ENCODE measurements at regions not wholly inside any gene's neighbourhood (a gene's known extent, or its start where the extent isn't known, plus 50 kb on each side); places are given as distances from the start of the nearest gene placed in this dataset.

DNA sequence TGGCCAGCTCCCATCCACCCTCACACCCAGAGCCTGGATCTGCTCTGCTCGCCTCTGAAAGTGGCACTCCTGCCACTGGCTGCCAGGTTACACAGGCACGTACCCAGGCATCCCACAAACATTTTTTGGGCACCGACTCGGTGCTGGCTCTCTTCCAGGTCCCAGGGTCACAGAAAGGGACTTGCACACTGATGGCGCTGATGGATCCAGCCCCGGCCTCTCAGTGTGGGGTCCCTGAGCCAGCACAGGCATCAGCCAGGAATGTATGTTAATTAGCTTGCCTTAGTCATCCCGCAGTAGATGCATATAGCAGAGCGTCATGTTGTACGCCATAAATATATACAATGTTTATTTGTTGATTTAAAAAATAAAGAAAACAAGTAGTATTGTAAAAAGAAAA, 537.2 kb downstream of the NPHP4 start:
- Histone ChIP-seq H3K4me1 (ENCODE audit: control insufficient read depth, insufficient read depth, low read length) (peaks cover 4% of the 10 kb centered on the region), H3K27me3 (ENCODE audit: control insufficient read depth, insufficient read depth, low read length, poor library complexity, severe bottlenecking) (peaks cover 16% of the 10 kb centered on the region), H3K9me3 (ENCODE audit: control insufficient read depth, low read length) (no peaks in the 10 kb centered on the region), H3K27ac (ENCODE audit: insufficient read depth, low read depth, low read length, poor library complexity, severe bottlenecking) (no peak overlapping the region), H3K4me3 (ENCODE audit: insufficient read depth, low read depth, low read length) (no peak overlapping the region), H3K36me3 (ENCODE audit: control insufficient read depth, insufficient read depth, low read length) (no peaks in the 10 kb centered on the region)
- 61 to 64% methylated on average over 6 to 8 of the region's 9 CpGs for WGBS, 2 experiments

DNA sequence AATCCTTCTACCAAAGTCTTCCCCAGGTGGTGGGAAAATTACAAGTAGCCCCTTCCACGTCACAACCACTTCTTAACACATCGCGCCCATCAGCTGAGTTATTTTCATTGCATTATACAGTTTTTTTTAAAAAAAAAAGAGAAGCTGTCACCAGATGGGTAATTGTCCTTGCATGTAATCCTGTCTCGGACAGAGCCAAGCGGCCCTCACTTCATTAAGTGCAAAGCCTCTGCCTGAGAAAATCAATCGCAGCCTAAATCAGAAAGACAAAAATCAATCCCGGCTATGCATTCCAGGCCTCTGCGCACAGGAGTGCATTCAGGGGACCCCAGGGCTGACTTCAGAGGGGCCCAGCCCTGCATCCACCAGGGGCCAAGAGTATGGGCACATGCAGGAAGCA, 538.9 kb downstream of the NPHP4 start:
- Histone ChIP-seq H3K4me1 (ENCODE audit: control insufficient read depth, insufficient read depth, low read length) (peaks cover 4% of the 10 kb centered on the region), H3K9me3 (ENCODE audit: control insufficient read depth, low read length) (no peaks in the 10 kb centered on the region), H3K4me3 (ENCODE audit: insufficient read depth, low read depth, low read length) (no peak overlapping the region), H3K27me3 (ENCODE audit: control insufficient read depth, insufficient read depth, low read length, poor library complexity, severe bottlenecking) (peaks cover 16% of the 10 kb centered on the region), H3K27ac (ENCODE audit: insufficient read depth, low read depth, low read length, poor library complexity, severe bottlenecking) (no peak overlapping the region), H3K36me3 (ENCODE audit: control insufficient read depth, insufficient read depth, low read length) (no peaks in the 10 kb centered on the region)
- WGBS, 2 experiments = 86 to 91% methylated on average over 6 to 8 of the region's 8 CpGs

DNA sequence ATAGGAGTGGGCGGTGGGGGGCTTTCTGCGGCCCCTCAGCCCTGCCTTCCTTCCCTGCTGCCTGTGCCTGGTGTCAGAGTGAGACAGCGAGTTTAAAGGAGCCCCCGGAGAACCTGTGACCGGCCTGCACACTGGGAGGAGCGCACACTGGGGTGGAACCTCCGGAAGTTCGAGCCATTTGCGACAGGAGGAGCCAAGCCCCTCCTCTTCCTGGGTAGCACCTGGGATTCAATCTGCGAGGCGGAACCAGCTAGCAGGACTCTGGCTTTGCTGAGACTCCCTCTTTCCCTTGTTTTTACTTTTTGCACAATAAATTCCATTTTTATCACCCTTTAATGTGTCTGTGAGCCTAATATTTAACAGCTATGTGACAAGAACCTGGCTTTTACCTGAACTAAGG, 540.6 kb downstream of the NPHP4 start:
- Histone ChIP-seq H3K27me3 (ENCODE audit: control insufficient read depth, insufficient read depth, low read length, poor library complexity, severe bottlenecking) (peaks cover 16% of the 10 kb centered on the region), H3K4me3 (ENCODE audit: insufficient read depth, low read depth, low read length) (no peak overlapping the region)
- WGBS, 2 experiments = 90% methylated on average over 11 of the region's 11 CpGs

DNA sequence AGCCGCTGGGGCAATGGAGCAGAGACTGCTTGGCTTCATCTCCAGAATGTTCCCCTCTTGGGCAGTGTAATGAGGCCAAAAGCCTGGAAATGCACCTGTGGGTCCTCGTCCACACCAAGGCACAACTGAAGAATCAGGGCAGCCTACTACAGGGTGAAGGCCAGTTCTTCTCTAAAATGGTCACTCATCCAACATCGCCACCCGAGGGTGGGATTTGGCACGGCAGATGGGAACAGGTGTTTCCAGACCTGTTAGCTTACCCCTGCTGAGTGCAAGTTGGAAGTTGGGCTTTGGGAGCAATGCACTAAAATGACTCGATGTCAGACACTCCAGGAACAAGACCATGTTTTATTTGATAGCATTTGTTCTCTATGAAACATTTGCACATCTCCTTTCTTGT, 543.7 kb downstream of the NPHP4 start:
- no peak overlapping the region for H3K27ac ChIP-seq (ENCODE audit: insufficient read depth, low read depth, low read length, poor library complexity, severe bottlenecking)
- peaks cover 4% of the 10 kb centered on the region for H3K4me1 ChIP-seq (ENCODE audit: control insufficient read depth, insufficient read depth, low read length)
- H3K9me3 ChIP-seq (ENCODE audit: control insufficient read depth, low read length) = no peaks in the 10 kb centered on the region
- H3K27me3 ChIP-seq (ENCODE audit: control insufficient read depth, insufficient read depth, low read length, poor library complexity, severe bottlenecking) = no peaks in the 10 kb centered on the region
- H3K4me3 ChIP-seq (ENCODE audit: insufficient read depth, low read depth, low read length) = no peak overlapping the region
- 88 to 89% methylated on average over 6 of the region's 6 CpGs for WGBS, 2 experiments
- no peaks in the 10 kb centered on the region for H3K36me3 ChIP-seq (ENCODE audit: control insufficient read depth, insufficient read depth, low read length)

More for the DNA sequence above, 540.6 kb downstream of the NPHP4 start:
- H3K27ac ChIP-seq (ENCODE audit: insufficient read depth, low read depth, low read length, poor library complexity, severe bottlenecking) = no peak overlapping the region
- peaks cover 4% of the 10 kb centered on the region for H3K4me1 ChIP-seq (ENCODE audit: control insufficient read depth, insufficient read depth, low read length)
- H3K36me3 ChIP-seq (ENCODE audit: control insufficient read depth, insufficient read depth, low read length) = no peaks in the 10 kb centered on the region
- H3K9me3 ChIP-seq (ENCODE audit: control insufficient read depth, low read length) = no peaks in the 10 kb centered on the region

DNA sequence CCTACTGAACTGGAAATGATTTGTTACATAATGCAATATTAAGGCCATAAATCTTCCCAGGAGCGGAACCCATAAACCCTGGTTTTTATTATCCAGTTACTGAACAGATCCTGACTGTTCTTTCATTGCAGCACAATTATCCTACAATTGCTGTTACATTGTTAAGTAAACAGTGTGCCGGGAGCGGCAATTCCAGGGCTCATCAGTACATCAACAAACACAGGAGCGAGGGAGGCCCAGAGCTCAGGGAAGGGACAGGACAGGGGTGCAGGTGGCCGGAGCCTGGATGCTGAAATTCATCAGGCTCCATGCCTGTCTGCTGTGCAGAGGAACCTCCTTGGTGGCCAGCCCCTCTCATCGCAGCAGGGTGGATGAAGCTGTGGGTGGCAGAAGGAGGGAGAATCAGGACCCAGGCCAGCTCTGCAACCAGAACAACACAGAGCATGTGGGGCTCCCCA, 544.7 kb downstream of the NPHP4 start:
- Histone ChIP-seq H3K4me1 (ENCODE audit: control insufficient read depth, insufficient read depth, low read length) (peaks cover 4% of the 10 kb centered on the region), H3K36me3 (ENCODE audit: control insufficient read depth, insufficient read depth, low read length) (no peaks in the 10 kb centered on the region), H3K27ac (ENCODE audit: insufficient read depth, low read depth, low read length, poor library complexity, severe bottlenecking) (no peak overlapping the region), H3K4me3 (ENCODE audit: insufficient read depth, low read depth, low read length) (no peak overlapping the region), H3K27me3 (ENCODE audit: control insufficient read depth, insufficient read depth, low read length, poor library complexity, severe bottlenecking) (no peaks in the 10 kb centered on the region), H3K9me3 (ENCODE audit: control insufficient read depth, low read length) (no peaks in the 10 kb centered on the region)
- WGBS, 2 experiments = 92 to 95% methylated on average over 6 of the region's 6 CpGs

DNA sequence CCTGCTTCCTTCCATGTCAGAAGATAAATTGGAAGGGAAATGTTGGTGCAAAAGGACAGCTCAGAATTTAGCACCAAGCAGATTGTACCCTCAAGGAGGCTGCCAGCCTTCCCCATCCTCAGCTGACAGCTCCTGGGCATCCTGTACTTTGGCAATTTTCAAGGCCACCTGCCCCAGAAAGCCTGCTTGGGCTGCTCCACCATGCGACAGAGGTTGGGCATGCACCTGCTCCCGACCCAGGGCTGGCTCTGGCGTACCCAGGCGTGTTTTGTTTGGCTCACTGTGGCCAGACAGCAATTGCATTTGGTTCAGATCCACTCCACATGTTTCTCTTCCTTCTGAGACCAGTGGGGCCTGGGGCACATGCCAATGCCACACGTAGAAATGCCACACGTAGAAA, 547.8 kb downstream of the NPHP4 start:
- H3K9me3 ChIP-seq (ENCODE audit: control insufficient read depth, low read length) = peaks cover 2% of the 10 kb centered on the region
- H3K27me3 ChIP-seq (ENCODE audit: control insufficient read depth, insufficient read depth, low read length, poor library complexity, severe bottlenecking) = no peaks in the 10 kb centered on the region
- H3K4me3 ChIP-seq (ENCODE audit: insufficient read depth, low read depth, low read length) = no peak overlapping the region
- no peaks in the 10 kb centered on the region for H3K36me3 ChIP-seq (ENCODE audit: control insufficient read depth, insufficient read depth, low read length)
- no peak overlapping the region for H3K27ac ChIP-seq (ENCODE audit: insufficient read depth, low read depth, low read length, poor library complexity, severe bottlenecking)
- no peaks in the 10 kb centered on the region for H3K4me1 ChIP-seq (ENCODE audit: control insufficient read depth, insufficient read depth, low read length)
- WGBS, 2 experiments = 84 to 87% methylated on average over 6 of the region's 6 CpGs

DNA sequence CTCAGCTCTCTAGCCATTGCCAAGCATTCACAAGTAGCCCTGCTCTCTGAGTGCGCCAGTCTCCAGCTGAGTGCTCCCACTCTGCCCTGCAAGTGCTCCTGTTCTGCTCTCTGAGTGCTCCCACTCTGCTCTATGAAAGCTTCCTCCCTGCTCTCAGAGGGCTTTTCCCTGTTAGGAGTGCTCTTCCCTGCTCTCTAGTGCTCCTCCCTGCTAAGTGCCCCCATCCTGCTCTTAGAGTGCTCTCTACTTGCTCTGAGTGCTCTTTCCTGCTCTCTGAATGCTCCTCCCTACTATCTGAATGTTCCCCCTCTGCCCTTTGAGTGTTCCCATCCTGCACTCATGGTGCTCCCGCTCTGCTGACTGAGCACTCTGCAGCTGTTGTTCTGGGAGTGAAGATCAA, 555.4 kb downstream of the NPHP4 start:
- H3K4me3 ChIP-seq (ENCODE audit: insufficient read depth, low read depth, low read length) = no peak overlapping the region
- H3K4me1 ChIP-seq (ENCODE audit: control insufficient read depth, insufficient read depth, low read length) = peaks cover 4% of the 10 kb centered on the region

DNA sequence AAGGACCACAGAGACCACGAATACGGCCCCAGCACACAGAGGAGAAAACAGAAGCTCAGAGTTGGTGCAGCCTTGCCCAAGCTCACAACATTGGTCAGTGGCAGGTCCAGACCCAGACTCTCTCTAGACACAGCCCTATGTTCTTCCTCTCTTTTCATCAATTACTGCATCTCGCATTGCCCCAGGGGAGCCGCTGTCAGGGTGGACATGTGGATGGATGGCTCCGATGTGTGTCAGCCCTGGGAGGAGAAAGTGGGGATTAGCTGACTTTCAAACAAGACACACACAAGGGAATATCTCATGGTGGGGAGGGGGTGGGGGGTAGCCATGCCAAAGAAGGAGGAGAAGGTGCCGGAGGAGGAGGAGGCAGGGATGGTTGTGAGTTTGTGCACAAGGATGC, 556.8 kb downstream of the NPHP4 start:
- Histone ChIP-seq H3K27me3 (ENCODE audit: control insufficient read depth, insufficient read depth, low read length, poor library complexity, severe bottlenecking) (no peaks in the 10 kb centered on the region), H3K36me3 (ENCODE audit: control insufficient read depth, insufficient read depth, low read length) (no peaks in the 10 kb centered on the region), H3K4me1 (ENCODE audit: control insufficient read depth, insufficient read depth, low read length) (peaks cover 4% of the 10 kb centered on the region), H3K27ac (ENCODE audit: insufficient read depth, low read depth, low read length, poor library complexity, severe bottlenecking) (no peak overlapping the region), H3K9me3 (ENCODE audit: control insufficient read depth, low read length) (peaks cover 2% of the 10 kb centered on the region), H3K4me3 (ENCODE audit: insufficient read depth, low read depth, low read length) (no peak overlapping the region)
- 93 to 96% methylated on average over 5 to 6 of the region's 6 CpGs for WGBS, 2 experiments

More for the DNA sequence above, 555.4 kb downstream of the NPHP4 start:
- H3K27ac ChIP-seq (ENCODE audit: insufficient read depth, low read depth, low read length, poor library complexity, severe bottlenecking) = no peak overlapping the region
- H3K9me3 ChIP-seq (ENCODE audit: control insufficient read depth, low read length) = peaks cover 2% of the 10 kb centered on the region
- H3K27me3 ChIP-seq (ENCODE audit: control insufficient read depth, insufficient read depth, low read length, poor library complexity, severe bottlenecking) = no peaks in the 10 kb centered on the region
- H3K36me3 ChIP-seq (ENCODE audit: control insufficient read depth, insufficient read depth, low read length) = no peaks in the 10 kb centered on the region
- 89 to 92% methylated on average over 2 of the region's 2 CpGs for WGBS, 2 experiments

DNA sequence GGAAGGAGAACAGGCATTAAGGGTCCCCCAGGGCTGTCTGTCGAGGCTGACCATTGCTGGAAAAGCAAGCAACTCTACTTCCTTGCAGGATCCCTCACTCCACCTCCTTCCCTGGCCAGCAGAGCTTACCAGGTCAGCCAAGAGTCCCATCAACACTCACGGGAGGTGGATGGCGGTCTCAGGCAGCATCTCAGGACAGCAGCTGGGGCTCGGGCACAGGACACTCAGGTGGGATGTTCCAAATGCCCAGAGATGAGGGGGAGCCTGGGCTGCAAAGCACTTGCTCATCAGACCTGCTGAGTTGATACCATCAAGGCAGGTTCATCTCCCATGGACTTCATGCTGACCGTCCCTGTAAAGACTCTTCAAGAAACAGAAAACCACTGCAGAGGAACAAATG, 559.8 kb downstream of the NPHP4 start:
- Histone ChIP-seq H3K27me3 (ENCODE audit: control insufficient read depth, insufficient read depth, low read length, poor library complexity, severe bottlenecking) (no peaks in the 10 kb centered on the region), H3K36me3 (ENCODE audit: control insufficient read depth, insufficient read depth, low read length) (no peaks in the 10 kb centered on the region)
- WGBS, 2 experiments = 81 to 82% methylated on average over 5 of the region's 5 CpGs

DNA sequence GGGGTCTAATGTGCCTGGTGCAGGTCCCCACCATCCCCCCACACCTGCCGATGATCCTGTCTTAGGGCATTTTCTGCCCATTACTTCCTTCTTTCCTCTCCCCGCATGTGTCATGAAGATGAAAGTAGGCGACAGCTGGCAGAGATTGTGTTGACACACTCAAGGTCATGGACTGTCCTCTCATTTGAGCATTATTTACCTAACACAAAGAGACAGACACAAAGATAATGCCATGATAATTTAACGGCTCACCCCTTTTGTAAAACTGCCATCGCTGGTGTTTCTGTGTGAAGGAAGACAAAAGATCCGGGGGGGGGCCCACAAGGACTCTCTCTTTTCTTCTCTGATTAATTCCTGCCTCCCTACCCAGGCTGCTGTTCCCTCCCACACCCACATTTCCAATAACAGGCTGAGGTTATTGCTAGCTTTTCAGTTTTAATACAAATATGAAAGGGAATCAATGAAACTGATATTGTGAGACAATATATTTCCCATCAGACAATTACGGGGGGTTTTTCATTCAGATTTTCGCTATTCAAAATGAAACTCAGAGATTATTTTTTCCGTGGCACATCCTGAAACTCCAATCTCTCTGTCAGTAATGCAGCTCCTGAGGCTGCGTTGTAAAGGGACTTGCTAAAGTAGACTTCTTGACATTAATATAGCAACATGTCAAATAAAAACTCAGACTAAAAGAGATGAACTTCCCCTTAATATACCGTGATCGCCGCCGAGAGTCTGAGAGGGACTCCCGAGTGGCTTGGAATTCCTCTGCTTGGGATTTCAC, 561.1 kb downstream of the NPHP4 start:
- Histone ChIP-seq H3K9me3 (ENCODE audit: control insufficient read depth, low read length) (no peaks in the 10 kb centered on the region), H3K36me3 (ENCODE audit: control insufficient read depth, insufficient read depth, low read length) (no peaks in the 10 kb centered on the region), H3K27me3 (ENCODE audit: control insufficient read depth, insufficient read depth, low read length, poor library complexity, severe bottlenecking) (no peaks in the 10 kb centered on the region), H3K27ac (ENCODE audit: insufficient read depth, low read depth, low read length, poor library complexity, severe bottlenecking) (no peak overlapping the region), H3K4me1 (ENCODE audit: control insufficient read depth, insufficient read depth, low read length) (peaks cover 4% of the 10 kb centered on the region), H3K4me3 (ENCODE audit: insufficient read depth, low read depth, low read length) (no peak overlapping the region)
- 71 to 74% methylated on average over 15 of the region's 15 CpGs for WGBS, 2 experiments

More for the DNA sequence above, 559.8 kb downstream of the NPHP4 start:
- no peak overlapping the region for H3K27ac ChIP-seq (ENCODE audit: insufficient read depth, low read depth, low read length, poor library complexity, severe bottlenecking)
- H3K9me3 ChIP-seq (ENCODE audit: control insufficient read depth, low read length) = no peaks in the 10 kb centered on the region
- H3K4me1 ChIP-seq (ENCODE audit: control insufficient read depth, insufficient read depth, low read length) = peaks cover 4% of the 10 kb centered on the region
- no peak overlapping the region for H3K4me3 ChIP-seq (ENCODE audit: insufficient read depth, low read depth, low read length)

All from ectodermal cell (in vitro differentiated cells).